RWPE1 (cell line): ENCODE measurements at regions not wholly inside any gene's neighbourhood (a gene's known extent, or its start where the extent isn't known, plus 50 kb on each side); places are given as distances from the start of the nearest gene placed in this dataset.
"Not testable (repeated sequence)": the region's sequence is repeated elsewhere in the genome, so short reads cannot be mapped to it uniquely, and the experiment has no call there.

Experiments used
- CTCF ChIA-PET: fragments of 350-600 bp; sonication (Branson Sonifier 250); formaldehyde crosslinking; extraction: SDS; loops from one replicate; lab custom pipeline; 2021; lab: Yijun Ruan, JAX
- POLR2A ChIA-PET: fragments of 400-600 bp; formaldehyde crosslinking; extraction: SDS; loops from one replicate; lab custom pipeline; 2020; ENCODE audit warnings: antibody characterized with exemption; ENCODE audit not compliant: low non-redundant PET; lab: Yijun Ruan, JAX
- DNase-seq: peaks from one replicate; pipeline ENCODE4 v3.0.0; 2012; ENCODE audit warnings: low spot score
- H3K27ac ChIP-seq: fragments of 450-650 bp; 2 replicates; pipeline ENCODE4 v1.5.1; 2017
- CTCF ChIP-seq: fragments of 450-650 bp; conservative IDR thresholded peaks from 2 replicates; pipeline ENCODE4 v1.5.1; 2017; ENCODE audit warnings: low read depth, mild to moderate bottlenecking

- TF ChIP-seq CTCF: no peak
- ChIA-PET POLR2A (no interaction called here), CTCF (no interaction called here)
- DNase-seq: no peak
- no peak overlapping the region for H3K27ac ChIP-seq
Measured at GRCh38 chrX:148080593-148080992, 99.5 kb downstream of the FMR1NB start.

- TF ChIP-seq CTCF: no peak
- H3K27ac ChIP-seq: no peak overlapping the region
- ChIA-PET POLR2A (no interaction called here), CTCF (no interaction called here)
- DNase-seq: no peak
Measured at GRCh38 chrX:148084611-148085010, 103.5 kb downstream of the FMR1NB start.

GRCh38 chrX:148120151-148120550, 139.0 kb downstream of the FMR1NB start:
- CTCF ChIA-PET: no interaction called here
- DNase-seq: no peak
- POLR2A ChIA-PET: no interaction called here
- no peak overlapping the region for H3K27ac ChIP-seq
- no peak for TF ChIP-seq CTCF

- POLR2A ChIA-PET: no interaction called here
- no peak for TF ChIP-seq CTCF
- no peak for DNase-seq
- H3K27ac ChIP-seq: no peak overlapping the region
- CTCF ChIA-PET: no interaction called here
Measured at GRCh38 chrX:148120999-148121623, 140.0 kb downstream of the FMR1NB start.

- H3K27ac ChIP-seq, CTCF ChIA-PET, POLR2A ChIA-PET, DNase-seq: not testable (repeated sequence)
Measured at GRCh38 chrX:148128872-148129505, 147.9 kb downstream of the FMR1NB start.

GRCh38 chrX:148133105-148133725, 152.1 kb downstream of the FMR1NB start:
- ChIA-PET POLR2A (no interaction called here), CTCF (interaction anchor here (0.6 kb wide), 2 partner anchors 414 to 461 kb away, joined by 3 to 4 read pairs; no protein-coding TSS in a partner anchor)
- no peak overlapping the region for H3K27ac ChIP-seq
- no peak for DNase-seq
- no peak for TF ChIP-seq CTCF

GRCh38 chrX:148134578-148134977, 153.4 kb downstream of the FMR1NB start:
- H3K27ac ChIP-seq: no peak overlapping the region
- ChIA-PET POLR2A (no interaction called here), CTCF (no interaction called here)
- no peak for DNase-seq
- no peak for TF ChIP-seq CTCF
